DND-41 (cell line): ENCODE measurements at regions not wholly inside any gene's neighbourhood (a gene's known extent, or its start where the extent isn't known, plus 50 kb on each side); places are given as distances from the start of the nearest gene placed in this dataset.

Source experiments
- EZH2 ChIP-seq: IDR thresholded peaks from 3 replicates; pipeline ENCODE4 v1.6.1; 2012; ENCODE audit warnings: borderline replicate concordance, low read depth, mild to moderate bottlenecking, moderate library complexity, low read length, inconsistent platforms; ENCODE audit not compliant: severe bottlenecking
- TF ChIP-seq, protein P1 (sequence below): IDR thresholded peaks from 2 replicates; pipeline ENCODE4 v1.5.1; 2012; ENCODE audit warnings: borderline replicate concordance, low read length, moderate library complexity, mild to moderate bottlenecking; ENCODE audit not compliant: poor library complexity, severe bottlenecking; ENCODE audit errors: extremely low read depth

DNA sequence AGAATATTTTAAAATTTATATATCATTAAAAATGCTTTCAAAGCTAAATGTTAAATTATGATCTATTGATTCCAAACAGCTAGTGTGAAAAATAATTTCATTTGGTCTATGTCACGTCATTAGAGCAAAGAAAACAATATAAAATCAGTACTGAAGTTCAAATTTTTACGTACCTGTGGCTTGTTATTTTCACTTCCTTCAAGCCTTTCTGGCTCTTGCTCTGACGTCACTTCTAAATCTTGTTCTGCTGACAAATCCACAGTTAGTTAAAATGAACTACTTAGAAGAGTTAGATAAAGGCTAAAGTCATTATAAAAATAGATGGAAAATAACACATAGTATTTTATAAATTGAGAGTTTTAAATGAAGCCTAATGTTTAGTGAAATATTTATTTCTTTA, 147.7 kb upstream of the TUBA3C start:
- TF ChIP-seq, protein P1, sequence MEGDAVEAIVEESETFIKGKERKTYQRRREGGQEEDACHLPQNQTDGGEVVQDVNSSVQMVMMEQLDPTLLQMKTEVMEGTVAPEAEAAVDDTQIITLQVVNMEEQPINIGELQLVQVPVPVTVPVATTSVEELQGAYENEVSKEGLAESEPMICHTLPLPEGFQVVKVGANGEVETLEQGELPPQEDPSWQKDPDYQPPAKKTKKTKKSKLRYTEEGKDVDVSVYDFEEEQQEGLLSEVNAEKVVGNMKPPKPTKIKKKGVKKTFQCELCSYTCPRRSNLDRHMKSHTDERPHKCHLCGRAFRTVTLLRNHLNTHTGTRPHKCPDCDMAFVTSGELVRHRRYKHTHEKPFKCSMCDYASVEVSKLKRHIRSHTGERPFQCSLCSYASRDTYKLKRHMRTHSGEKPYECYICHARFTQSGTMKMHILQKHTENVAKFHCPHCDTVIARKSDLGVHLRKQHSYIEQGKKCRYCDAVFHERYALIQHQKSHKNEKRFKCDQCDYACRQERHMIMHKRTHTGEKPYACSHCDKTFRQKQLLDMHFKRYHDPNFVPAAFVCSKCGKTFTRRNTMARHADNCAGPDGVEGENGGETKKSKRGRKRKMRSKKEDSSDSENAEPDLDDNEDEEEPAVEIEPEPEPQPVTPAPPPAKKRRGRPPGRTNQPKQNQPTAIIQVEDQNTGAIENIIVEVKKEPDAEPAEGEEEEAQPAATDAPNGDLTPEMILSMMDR = no peak
- no peak for TF ChIP-seq EZH2
